ENCODE measurements at regions not wholly inside any gene's neighbourhood (a gene's known extent, or its start where the extent isn't known, plus 50 kb on each side); places are given as distances from the start of the nearest gene placed in this dataset.

DNA sequence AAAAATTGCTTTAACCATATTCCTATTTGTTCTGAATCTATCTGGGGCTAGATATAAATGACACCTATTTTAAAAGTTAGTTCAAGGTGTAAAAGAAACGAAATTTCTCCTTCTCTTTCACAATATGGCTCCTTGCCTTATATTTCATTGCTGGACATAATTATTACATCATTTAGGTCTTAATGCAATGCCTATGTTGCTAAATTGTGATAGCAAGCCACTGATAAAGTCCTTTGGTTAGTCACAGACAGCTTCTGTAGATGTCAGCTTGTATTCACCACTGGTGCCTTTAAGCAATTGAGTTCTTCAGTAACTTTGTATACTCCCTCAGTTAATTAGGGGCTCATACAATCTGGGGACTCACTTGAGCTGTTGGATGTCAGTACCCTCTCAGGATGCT, 1236.6 kb downstream of the GATA3 start:
- Histone ChIP-seq H3K4me1 (replicated peaks; ENCODE audit: insufficient read depth) (no peaks in the 10 kb centered on the region), H2AFZ (no peak overlapping the region), H3K27ac (no peak overlapping the region), H3K9me2 (ENCODE audit: insufficient read depth) (no peaks in the 10 kb centered on the region; the same call in 1 of the 2 replicates), H3K79me2 (ENCODE audit: low read depth) (no peaks in the 10 kb centered on the region), H3F3A (ENCODE audit: insufficient read depth, low read depth) (no peaks in the 10 kb centered on the region), H3K4me3 (no peak overlapping the region), H4K20me1 (ENCODE audit: insufficient read depth) (no peaks in the 10 kb centered on the region), H3K27me3 (ENCODE audit: insufficient read depth, low read depth) (no peaks in the 10 kb centered on the region), H3K9me3 (ENCODE audit: insufficient read depth, low read depth) (no peaks in the 10 kb centered on the region), H3K36me3 (ENCODE audit: low read depth) (no peaks in the 10 kb centered on the region), H3K4me2 (no peak overlapping the region)
- CTCF ChIA-PET = no interaction called here
- DNase-seq = no peak
- BruUV-seq (replicated peaks) = no TSS peak
- POLR2A ChIA-PET (ENCODE audit: unreplicated experiment) = no interaction called here
- intact Hi-C loops (cut with micrococcal nuclease; ENCODE audit: unreplicated experiment) = no loop called here
- TF ChIP-seq, protein P1, sequence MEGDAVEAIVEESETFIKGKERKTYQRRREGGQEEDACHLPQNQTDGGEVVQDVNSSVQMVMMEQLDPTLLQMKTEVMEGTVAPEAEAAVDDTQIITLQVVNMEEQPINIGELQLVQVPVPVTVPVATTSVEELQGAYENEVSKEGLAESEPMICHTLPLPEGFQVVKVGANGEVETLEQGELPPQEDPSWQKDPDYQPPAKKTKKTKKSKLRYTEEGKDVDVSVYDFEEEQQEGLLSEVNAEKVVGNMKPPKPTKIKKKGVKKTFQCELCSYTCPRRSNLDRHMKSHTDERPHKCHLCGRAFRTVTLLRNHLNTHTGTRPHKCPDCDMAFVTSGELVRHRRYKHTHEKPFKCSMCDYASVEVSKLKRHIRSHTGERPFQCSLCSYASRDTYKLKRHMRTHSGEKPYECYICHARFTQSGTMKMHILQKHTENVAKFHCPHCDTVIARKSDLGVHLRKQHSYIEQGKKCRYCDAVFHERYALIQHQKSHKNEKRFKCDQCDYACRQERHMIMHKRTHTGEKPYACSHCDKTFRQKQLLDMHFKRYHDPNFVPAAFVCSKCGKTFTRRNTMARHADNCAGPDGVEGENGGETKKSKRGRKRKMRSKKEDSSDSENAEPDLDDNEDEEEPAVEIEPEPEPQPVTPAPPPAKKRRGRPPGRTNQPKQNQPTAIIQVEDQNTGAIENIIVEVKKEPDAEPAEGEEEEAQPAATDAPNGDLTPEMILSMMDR (conservative IDR thresholded peaks at IDR 0.05) = no peak
- TF ChIP-seq EZH2 (IDR thresholded peaks at IDR 0.05; ENCODE audit: low read depth) = no peak

GRCh38 chr10:9294132-9294663, 1239.7 kb downstream of the GATA3 start:
- no peak for DNase-seq
- Histone ChIP-seq H4K20me1 (ENCODE audit: insufficient read depth) (no peaks in the 10 kb centered on the region), H3K9me2 (ENCODE audit: insufficient read depth) (no peaks in the 10 kb centered on the region; the same call in 1 of the 2 replicates), H3K36me3 (ENCODE audit: low read depth) (no peaks in the 10 kb centered on the region), H2AFZ (no peak overlapping the region), H3K27me3 (ENCODE audit: insufficient read depth, low read depth) (no peaks in the 10 kb centered on the region), H3K4me3 (no peak overlapping the region), H3K4me2 (no peak overlapping the region), H3K79me2 (ENCODE audit: low read depth) (no peaks in the 10 kb centered on the region), H3F3A (ENCODE audit: insufficient read depth, low read depth) (no peaks in the 10 kb centered on the region), H3K9me3 (ENCODE audit: insufficient read depth, low read depth) (no peaks in the 10 kb centered on the region), H3K4me1 (replicated peaks; ENCODE audit: insufficient read depth) (no peaks in the 10 kb centered on the region), H3K27ac (no peak overlapping the region)
- intact Hi-C loops (cut with micrococcal nuclease; ENCODE audit: unreplicated experiment) = no loop called here
- ChIA-PET POLR2A (ENCODE audit: unreplicated experiment) (no interaction called here), CTCF (no interaction called here)
- BruUV-seq (replicated peaks) = no TSS peak
- TF ChIP-seq EZH2 (IDR thresholded peaks at IDR 0.05; ENCODE audit: low read depth) = no peak
- TF ChIP-seq, protein P1 (conservative IDR thresholded peaks at IDR 0.05) = no peak

- Histone ChIP-seq H3K4me3 (no peak overlapping the region), H3K4me2 (no peak overlapping the region), H3K4me1 (replicated peaks; ENCODE audit: insufficient read depth) (no peaks in the 10 kb centered on the region), H3K27ac (no peak overlapping the region), H2AFZ (no peak overlapping the region), H3K79me2 (ENCODE audit: low read depth) (no peaks in the 10 kb centered on the region), H4K20me1 (ENCODE audit: insufficient read depth) (no peaks in the 10 kb centered on the region), H3K36me3 (ENCODE audit: low read depth) (no peaks in the 10 kb centered on the region), H3K9me3 (ENCODE audit: insufficient read depth, low read depth) (no peaks in the 10 kb centered on the region), H3K27me3 (ENCODE audit: insufficient read depth, low read depth) (no peaks in the 10 kb centered on the region), H3K9me2 (ENCODE audit: insufficient read depth) (no peaks in the 10 kb centered on the region; the same call in 1 of the 2 replicates), H3F3A (ENCODE audit: insufficient read depth, low read depth) (no peaks in the 10 kb centered on the region)
- DNase-seq = no peak
- TF ChIP-seq EZH2 (IDR thresholded peaks at IDR 0.05; ENCODE audit: low read depth) = no peak
- TF ChIP-seq, protein P1 (conservative IDR thresholded peaks at IDR 0.05) = no peak
- CTCF ChIA-PET = no interaction called here
- POLR2A ChIA-PET (ENCODE audit: unreplicated experiment) = no interaction called here
- no TSS peak for BruUV-seq (replicated peaks)
- intact Hi-C loops (cut with micrococcal nuclease; ENCODE audit: unreplicated experiment) = no loop called here
Observed at GRCh38 chr10:9294865-9295264, 1240.4 kb downstream of the GATA3 start.
